Peyer's patch (tissue), 4 donors: ENCODE measurements at regions not wholly inside any gene's neighbourhood (a gene's known extent, or its start where the extent isn't known, plus 50 kb on each side); places are given as distances from the start of the nearest gene placed in this dataset.

Source experiments
- POLR2A ChIP-seq, 2 donors: fragments of 450-650 bp; IDR thresholded peaks; one replicate each; pipeline ENCODE4 v1.5.1; 2017; ENCODE audit warnings: antibody characterized with exemption in 2 of 2, mild to moderate bottlenecking in 2 of 2, moderate library complexity in 2 of 2
- TF ChIP-seq, protein P1 (sequence below), 6 experiments: fragments of 450-650 bp in 4 of 6; fragments of 200-600 bp in 2 of 6; sonication (generic) in 1 of 6; IDR thresholded peaks; one replicate each; pipeline ENCODE4 v1.5.1; 2017 to 2019; ENCODE audit warnings: antibody characterized with exemption in 6 of 6, mild to moderate bottlenecking in 3 of 6, moderate library complexity in 1 of 6

DNA sequence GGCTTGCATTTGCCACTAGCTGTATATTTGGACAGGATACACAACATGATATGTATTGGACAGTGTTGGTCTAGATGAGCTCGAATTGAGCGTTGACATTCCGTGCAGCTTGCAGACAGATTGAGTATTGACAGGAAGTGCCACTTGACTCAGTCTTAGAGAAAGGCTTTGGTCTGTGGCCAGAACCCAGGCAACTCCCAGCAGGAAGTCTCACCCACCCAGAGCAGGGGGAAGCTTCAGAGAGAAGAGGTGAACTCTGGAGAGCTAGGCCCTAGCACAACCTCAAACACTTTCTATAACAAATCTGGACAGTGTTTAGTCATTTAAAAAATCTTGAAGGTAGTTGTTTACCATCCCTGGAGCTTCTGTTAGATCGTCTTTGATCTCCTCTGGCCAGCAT is 280.5 kb downstream of the FBXW7 start:
- TF ChIP-seq, protein P1, sequence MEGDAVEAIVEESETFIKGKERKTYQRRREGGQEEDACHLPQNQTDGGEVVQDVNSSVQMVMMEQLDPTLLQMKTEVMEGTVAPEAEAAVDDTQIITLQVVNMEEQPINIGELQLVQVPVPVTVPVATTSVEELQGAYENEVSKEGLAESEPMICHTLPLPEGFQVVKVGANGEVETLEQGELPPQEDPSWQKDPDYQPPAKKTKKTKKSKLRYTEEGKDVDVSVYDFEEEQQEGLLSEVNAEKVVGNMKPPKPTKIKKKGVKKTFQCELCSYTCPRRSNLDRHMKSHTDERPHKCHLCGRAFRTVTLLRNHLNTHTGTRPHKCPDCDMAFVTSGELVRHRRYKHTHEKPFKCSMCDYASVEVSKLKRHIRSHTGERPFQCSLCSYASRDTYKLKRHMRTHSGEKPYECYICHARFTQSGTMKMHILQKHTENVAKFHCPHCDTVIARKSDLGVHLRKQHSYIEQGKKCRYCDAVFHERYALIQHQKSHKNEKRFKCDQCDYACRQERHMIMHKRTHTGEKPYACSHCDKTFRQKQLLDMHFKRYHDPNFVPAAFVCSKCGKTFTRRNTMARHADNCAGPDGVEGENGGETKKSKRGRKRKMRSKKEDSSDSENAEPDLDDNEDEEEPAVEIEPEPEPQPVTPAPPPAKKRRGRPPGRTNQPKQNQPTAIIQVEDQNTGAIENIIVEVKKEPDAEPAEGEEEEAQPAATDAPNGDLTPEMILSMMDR (IDR thresholded peaks at IDR 0.05) = no peak
- TF ChIP-seq POLR2A (IDR thresholded peaks at IDR 0.05) = no peak
